ENCODE measurements at regions not wholly inside any gene's neighbourhood (a gene's known extent, or its start where the extent isn't known, plus 50 kb on each side); places are given as distances from the start of the nearest gene placed in this dataset.

DNA sequence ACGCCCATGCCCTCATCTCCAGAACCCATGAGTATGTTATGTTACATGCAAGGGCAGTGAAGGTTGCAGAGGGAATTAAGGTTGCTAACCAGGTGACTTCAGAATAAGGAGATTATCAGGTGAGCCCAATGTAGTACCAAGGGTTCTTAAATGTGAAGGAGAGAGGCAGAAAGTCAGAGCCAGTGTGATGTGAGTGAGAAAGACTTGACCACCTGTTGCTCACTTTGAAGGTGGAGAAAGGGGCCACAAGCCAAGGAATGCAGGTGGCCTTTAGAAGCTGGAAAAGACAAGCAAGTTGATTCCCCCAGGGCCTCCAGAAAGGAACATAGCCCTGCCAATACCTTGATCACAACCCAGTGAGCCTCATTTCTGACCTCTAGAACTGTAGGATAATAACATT, 84.7 kb upstream of the CLDN14 start:
- H3K4me1 ChIP-seq (ENCODE audit: control insufficient read depth in 4 of 4, insufficient read depth in 4 of 4, low read length in 3 of 4) = no peaks in the 10 kb centered on the region
- no peak for DNase-seq (ENCODE audit: low spot score)
- H3K27me3 ChIP-seq (ENCODE audit: control insufficient read depth in 4 of 4, insufficient read depth in 4 of 4, low read length in 3 of 4) = no peaks in the 10 kb centered on the region
- TF ChIP-seq HNF4A (conservative IDR thresholded peaks at IDR 0.05) (no peak), RXRA (IDR thresholded peaks at IDR 0.05) (no peak), TAF1 (conservative IDR thresholded peaks at IDR 0.05) (no peak), FOXA1 (IDR thresholded peaks at IDR 0.05) (no peak), YY1 (IDR thresholded peaks at IDR 0.05) (no peak), SP1 (IDR thresholded peaks at IDR 0.05) (no peak), JUND (IDR thresholded peaks at IDR 0.05) (no peak), FOXA2 (IDR thresholded peaks at IDR 0.05) (no peak)
- TF ChIP-seq, protein P1, sequence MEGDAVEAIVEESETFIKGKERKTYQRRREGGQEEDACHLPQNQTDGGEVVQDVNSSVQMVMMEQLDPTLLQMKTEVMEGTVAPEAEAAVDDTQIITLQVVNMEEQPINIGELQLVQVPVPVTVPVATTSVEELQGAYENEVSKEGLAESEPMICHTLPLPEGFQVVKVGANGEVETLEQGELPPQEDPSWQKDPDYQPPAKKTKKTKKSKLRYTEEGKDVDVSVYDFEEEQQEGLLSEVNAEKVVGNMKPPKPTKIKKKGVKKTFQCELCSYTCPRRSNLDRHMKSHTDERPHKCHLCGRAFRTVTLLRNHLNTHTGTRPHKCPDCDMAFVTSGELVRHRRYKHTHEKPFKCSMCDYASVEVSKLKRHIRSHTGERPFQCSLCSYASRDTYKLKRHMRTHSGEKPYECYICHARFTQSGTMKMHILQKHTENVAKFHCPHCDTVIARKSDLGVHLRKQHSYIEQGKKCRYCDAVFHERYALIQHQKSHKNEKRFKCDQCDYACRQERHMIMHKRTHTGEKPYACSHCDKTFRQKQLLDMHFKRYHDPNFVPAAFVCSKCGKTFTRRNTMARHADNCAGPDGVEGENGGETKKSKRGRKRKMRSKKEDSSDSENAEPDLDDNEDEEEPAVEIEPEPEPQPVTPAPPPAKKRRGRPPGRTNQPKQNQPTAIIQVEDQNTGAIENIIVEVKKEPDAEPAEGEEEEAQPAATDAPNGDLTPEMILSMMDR (IDR thresholded peaks at IDR 0.05; ENCODE audit: low read depth, low read length, missing input control) = no peak
- TF ChIP-seq, protein P2, sequence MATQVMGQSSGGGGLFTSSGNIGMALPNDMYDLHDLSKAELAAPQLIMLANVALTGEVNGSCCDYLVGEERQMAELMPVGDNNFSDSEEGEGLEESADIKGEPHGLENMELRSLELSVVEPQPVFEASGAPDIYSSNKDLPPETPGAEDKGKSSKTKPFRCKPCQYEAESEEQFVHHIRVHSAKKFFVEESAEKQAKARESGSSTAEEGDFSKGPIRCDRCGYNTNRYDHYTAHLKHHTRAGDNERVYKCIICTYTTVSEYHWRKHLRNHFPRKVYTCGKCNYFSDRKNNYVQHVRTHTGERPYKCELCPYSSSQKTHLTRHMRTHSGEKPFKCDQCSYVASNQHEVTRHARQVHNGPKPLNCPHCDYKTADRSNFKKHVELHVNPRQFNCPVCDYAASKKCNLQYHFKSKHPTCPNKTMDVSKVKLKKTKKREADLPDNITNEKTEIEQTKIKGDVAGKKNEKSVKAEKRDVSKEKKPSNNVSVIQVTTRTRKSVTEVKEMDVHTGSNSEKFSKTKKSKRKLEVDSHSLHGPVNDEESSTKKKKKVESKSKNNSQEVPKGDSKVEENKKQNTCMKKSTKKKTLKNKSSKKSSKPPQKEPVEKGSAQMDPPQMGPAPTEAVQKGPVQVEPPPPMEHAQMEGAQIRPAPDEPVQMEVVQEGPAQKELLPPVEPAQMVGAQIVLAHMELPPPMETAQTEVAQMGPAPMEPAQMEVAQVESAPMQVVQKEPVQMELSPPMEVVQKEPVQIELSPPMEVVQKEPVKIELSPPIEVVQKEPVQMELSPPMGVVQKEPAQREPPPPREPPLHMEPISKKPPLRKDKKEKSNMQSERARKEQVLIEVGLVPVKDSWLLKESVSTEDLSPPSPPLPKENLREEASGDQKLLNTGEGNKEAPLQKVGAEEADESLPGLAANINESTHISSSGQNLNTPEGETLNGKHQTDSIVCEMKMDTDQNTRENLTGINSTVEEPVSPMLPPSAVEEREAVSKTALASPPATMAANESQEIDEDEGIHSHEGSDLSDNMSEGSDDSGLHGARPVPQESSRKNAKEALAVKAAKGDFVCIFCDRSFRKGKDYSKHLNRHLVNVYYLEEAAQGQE (IDR thresholded peaks at IDR 0.05) = no peak
- no peak overlapping the region for H3K9ac ChIP-seq (ENCODE audit: low read depth in 1 of 2, low read length in 2 of 2)
- H3K9me3 ChIP-seq (ENCODE audit: control insufficient read depth in 4 of 4, low read length in 3 of 4) = no peaks in the 10 kb centered on the region
- H3K27ac ChIP-seq (ENCODE audit: low read depth in 1 of 2, low read length in 2 of 2) = no peak overlapping the region
- H3K4me3 ChIP-seq (ENCODE audit: low read depth in 1 of 3, low read length in 3 of 3) = no peak overlapping the region
- no peaks in the 10 kb centered on the region for H3K36me3 ChIP-seq (ENCODE audit: control insufficient read depth in 4 of 4, insufficient read depth in 3 of 4, low read depth in 1 of 4, low read length in 3 of 4)
- 30% methylated on average over 1 of the region's 1 CpG for WGBS

DNA sequence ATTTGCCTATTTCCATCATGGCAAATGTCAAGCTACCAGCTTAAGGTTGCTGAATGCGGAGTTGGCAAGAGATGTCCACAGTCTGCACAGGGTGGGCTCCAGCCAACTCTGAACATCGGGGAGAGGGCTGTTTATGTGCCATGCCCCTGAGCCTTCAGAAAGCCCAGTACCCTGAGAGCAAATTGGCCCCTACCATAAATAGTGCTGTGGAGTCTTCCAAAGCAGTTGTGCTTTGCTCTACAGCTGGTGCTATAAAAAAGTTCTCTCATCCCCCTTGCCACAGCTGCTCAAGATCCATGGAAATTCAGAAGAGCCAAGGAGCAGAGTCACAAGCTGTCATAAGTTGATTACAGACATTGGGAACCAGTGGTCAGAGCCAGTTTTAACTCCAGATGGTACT, 85.6 kb upstream of the CLDN14 start:
- no peak overlapping the region for H3K4me3 ChIP-seq (ENCODE audit: low read depth in 1 of 3, low read length in 3 of 3)
- H3K9me3 ChIP-seq (ENCODE audit: control insufficient read depth in 4 of 4, low read length in 3 of 4) = no peaks in the 10 kb centered on the region
- 82% methylated on average over 2 of the region's 2 CpGs for WGBS
- no peak overlapping the region for H3K27ac ChIP-seq (ENCODE audit: low read depth in 1 of 2, low read length in 2 of 2)
- no peak overlapping the region for H3K9ac ChIP-seq (ENCODE audit: low read depth in 1 of 2, low read length in 2 of 2)
- no peaks in the 10 kb centered on the region for H3K4me1 ChIP-seq (ENCODE audit: control insufficient read depth in 4 of 4, insufficient read depth in 4 of 4, low read length in 3 of 4)
- no peaks in the 10 kb centered on the region for H3K36me3 ChIP-seq (ENCODE audit: control insufficient read depth in 4 of 4, insufficient read depth in 3 of 4, low read depth in 1 of 4, low read length in 3 of 4)
- DNase-seq (ENCODE audit: low spot score) = no peak
- no peak for TF ChIP-seq YY1 (IDR thresholded peaks at IDR 0.05)
- TF ChIP-seq SP1 (IDR thresholded peaks at IDR 0.05) = no peak
- TF ChIP-seq FOXA2 (IDR thresholded peaks at IDR 0.05) = no peak
- TF ChIP-seq, protein P1 (IDR thresholded peaks at IDR 0.05; ENCODE audit: low read depth, low read length, missing input control) = no peak
- no peak for TF ChIP-seq MAX (IDR thresholded peaks at IDR 0.05)
- TF ChIP-seq, protein P2 (IDR thresholded peaks at IDR 0.05) = no peak
- no peak for TF ChIP-seq JUND (IDR thresholded peaks at IDR 0.05)
- TF ChIP-seq EGR1 (IDR thresholded peaks at IDR 0.05; ENCODE audit: low read depth in 2 of 2) = no peak
- TF ChIP-seq GABPA (IDR thresholded peaks at IDR 0.05 in 1 of 2, conservative IDR thresholded peaks at IDR 0.05 in 1 of 2) = no peak
- no peak for TF ChIP-seq TAF1 (conservative IDR thresholded peaks at IDR 0.05)
- TF ChIP-seq RXRA (IDR thresholded peaks at IDR 0.05) = no peak
- TF ChIP-seq RAD21 (IDR thresholded peaks at IDR 0.05) = no peak
- TF ChIP-seq FOXA1 (IDR thresholded peaks at IDR 0.05) = no peak
- no peaks in the 10 kb centered on the region for H3K27me3 ChIP-seq (ENCODE audit: control insufficient read depth in 4 of 4, insufficient read depth in 4 of 4, low read length in 3 of 4)

All from liver (tissue), 8 donors.